IPS-NIHi7 (cell line): ENCODE measurements at regions not wholly inside any gene's neighbourhood (a gene's known extent, or its start where the extent isn't known, plus 50 kb on each side); places are given as distances from the start of the nearest gene placed in this dataset.

Source experiments
- DNase-seq: peaks from one replicate; pipeline ENCODE4 v3.0.0; 2012; ENCODE audit warnings: mixed read lengths; ENCODE audit errors: extremely low spot score

DNA sequence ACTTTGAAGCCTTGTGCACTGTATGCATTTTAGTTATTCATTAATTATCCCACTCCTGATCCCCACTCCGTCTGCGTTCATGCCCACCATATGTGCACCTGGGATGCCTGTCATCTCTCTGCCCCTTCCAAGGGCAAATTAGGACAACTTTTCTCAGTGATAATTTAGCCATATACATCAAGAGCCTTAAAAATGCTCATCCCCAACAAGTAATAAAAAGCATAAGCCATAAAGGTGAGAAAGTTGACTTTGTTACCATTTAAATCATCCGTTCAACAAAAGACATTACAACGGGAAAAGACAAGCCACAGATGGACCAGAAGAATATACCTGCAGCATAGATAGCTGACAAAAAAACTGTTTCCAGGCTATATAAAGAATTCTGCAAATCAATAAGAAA lies 131.4 kb upstream of the LINGO1 start:
- DNase-seq = no peak

DNA sequence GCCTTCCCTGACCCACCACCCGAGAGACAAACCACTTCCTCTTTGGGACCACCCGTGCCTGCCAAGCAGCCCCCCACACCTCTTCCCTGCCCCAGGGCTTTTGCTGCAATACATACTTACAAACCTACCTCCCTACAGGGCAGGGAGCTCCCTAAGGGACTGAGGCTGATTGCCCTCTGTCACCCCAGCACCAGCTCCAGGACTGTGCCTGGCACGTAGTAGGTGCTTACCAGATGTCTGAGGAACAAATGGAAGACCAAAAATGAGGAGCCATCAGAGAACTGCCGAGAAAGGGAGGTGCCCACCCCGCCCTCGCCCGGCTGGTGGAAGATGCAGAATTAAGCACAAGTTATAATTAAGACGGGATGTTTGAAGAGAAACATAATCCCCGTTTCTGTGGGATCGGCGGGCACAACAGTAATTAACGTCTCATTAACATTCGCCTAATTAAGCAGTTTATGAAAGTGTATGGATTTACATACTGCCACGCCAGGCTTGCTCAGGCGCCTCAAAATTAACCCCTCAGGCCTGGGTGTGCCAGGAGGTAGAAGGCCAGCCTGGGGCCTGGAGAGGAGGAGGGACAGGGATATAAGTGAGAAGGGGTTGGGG lies 130.1 kb upstream of the LINGO1 start:
- no peak for DNase-seq

- no peak for DNase-seq
These were observed 127.3 kb upstream of the LINGO1 start for GRCh38 chr15:77759896-77760592.

GRCh38 chr15:77753939-77754338 lies 121.2 kb upstream of the LINGO1 start:
- no peak for DNase-seq

- peak; percentile 86 for DNase-seq
These were observed 120.7 kb upstream of the LINGO1 start for GRCh38 chr15:77753281-77753873.

DNA sequence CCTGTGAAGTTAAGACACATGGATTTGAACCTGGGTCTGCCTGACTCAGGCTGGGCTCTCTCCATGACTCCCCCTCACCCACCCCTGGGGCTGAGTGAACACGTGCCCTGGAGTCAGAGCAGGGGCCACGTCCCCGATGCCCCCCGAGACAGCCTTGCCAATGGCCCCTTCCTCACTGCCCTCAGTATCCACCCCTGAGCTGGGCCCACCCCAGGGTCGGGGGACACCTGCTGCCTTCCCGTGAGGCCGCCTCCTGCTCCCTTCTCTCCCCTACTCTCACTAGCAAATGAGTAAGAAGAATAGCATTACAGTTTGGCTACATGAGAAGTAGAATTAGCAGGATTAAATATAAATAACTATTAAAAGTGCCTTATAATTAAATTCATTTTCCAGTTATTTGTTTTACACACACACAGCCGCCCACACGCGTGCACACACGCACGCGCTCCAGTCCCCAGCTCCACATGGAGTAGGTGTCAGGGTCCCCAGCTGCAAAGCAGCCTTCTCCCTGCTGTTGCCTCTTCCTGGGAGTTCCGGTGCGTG lies 117.4 kb upstream of the LINGO1 start:
- no peak for DNase-seq

- peak; percentile 71 for DNase-seq
These were observed 116.7 kb upstream of the LINGO1 start for GRCh38 chr15:77749236-77749997.

- DNase-seq = no peak
These were observed 115.7 kb upstream of the LINGO1 start for GRCh38 chr15:77748078-77749064.

DNA sequence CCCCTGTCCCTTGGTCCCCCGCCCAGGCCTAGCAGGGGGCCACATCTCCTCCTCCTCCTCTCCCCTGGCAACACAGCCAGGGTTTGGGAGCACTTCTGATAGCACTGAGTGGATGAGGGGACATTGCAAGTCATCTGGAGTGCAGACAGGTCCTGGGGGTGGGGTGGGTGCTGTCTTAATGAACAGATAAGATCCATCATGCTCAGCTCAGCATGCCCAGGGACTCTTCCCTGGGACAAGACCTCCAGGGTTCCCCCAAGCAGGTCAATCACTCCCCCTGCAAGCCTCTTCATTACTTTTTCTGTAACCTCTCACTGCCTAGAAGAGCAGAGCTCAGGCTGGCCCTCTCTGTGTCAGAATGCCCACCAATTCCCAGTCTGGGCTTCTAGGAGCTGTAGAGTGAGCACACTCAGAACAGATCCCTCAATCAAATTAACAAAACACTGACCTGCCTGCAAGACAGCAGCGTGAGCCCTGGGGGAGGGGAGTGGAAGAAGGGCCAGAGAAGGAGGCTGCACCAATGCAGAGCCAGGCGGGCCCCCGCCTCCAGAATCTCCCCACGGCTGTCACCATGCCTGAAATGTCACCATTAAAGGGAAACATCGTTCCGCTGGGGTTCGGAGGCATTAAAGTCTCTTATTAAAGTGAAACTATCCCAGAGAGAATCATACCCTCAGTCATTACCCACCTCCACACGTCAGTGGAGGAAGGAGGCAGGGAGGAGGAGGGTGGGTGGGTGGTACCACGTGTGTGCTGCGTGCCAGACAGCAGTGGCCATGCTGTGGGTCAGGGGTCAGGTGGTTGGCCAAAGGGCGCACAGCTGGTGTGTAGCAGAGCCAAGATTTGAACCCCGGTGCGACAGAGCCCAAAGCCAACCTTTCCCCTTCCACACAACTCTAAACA lies 114.7 kb upstream of the LINGO1 start:
- DNase-seq = no peak

DNA sequence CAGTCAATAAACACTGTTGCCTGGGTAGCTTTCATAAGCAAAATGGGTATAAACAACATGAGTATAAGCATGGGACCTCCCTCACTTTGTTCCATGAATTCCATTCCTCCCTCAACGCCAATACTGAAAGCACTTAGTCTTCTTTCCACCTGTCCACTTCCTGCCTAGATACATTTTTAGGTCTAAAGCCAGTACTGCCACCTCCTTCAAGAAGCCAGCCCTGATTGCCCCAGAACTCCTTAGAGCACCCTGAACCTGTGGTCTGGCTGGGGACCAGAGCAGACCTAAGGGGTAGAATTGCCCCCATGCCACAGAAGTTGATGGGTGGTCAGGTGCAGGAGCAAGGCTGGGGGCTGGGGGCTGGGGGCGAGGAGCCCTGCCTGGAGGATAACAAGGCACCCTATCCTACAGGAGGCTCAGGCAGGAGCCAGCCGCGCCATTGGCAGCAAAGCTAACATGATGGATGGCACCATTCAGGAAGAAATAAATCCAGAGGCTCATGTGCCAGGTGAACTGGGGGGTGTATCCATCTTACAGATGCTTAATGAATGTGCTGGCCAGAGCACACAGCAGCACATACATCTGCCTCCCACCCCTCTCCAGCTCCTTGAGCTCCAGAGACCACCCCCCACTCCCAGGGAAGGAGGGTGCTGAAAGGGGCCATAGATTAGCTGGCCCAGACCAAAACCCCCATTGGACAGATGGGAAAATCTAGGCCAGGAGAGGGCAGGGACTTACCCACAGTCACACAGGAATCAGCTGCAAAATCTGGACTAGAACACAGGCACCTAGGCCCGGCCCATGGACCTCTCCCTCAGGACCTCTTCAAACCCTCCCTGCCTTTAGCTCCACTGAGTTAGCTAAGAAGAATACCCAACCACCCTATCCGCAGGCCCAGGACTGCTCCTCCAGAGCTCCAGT lies 113.8 kb upstream of the LINGO1 start:
- DNase-seq = no peak

DNA sequence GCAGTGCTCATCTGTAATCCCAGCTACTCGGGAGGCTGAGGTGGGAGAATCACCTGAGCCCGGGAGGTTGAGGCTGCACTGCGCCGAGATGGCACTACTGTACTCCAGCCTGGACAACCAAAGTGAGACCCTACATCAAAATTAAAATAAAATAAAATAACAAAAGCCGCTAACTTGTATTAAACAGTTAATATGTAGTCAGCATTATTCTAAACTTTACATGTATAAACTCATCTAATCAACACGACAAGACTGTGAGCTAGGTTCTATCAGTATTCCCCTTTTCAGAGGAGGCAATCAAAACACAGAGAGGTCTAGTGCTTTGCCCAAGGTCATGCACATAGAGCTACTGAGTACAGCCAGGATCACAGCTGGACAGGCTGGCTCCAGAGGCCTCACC lies 111.7 kb upstream of the LINGO1 start:
- no peak for DNase-seq

DNA sequence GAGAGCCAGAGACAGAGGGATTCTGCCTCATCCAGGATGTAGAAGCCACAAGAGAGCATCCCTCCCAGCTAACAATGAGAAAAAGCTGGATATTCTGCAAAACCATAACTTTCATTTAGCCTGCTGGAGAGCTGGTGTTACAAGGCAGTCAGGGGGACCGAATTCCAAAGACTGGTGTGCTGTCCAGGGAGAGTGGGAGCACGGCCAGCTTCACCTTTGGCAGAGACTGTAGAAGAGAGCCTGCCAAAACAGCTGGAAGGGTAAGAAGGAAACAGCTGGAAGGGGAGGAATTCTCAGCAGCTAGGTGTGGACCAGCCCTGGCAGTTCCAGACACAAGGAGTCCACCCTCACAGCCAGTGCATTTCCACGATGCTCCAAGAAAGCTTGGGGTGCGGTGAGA lies 109.9 kb upstream of the LINGO1 start:
- no peak for DNase-seq

- DNase-seq = no peak
These were observed 109.4 kb upstream of the LINGO1 start for GRCh38 chr15:77742127-77742526.

- no peak for DNase-seq
These were observed 108.4 kb upstream of the LINGO1 start for GRCh38 chr15:77741106-77741505.

DNA sequence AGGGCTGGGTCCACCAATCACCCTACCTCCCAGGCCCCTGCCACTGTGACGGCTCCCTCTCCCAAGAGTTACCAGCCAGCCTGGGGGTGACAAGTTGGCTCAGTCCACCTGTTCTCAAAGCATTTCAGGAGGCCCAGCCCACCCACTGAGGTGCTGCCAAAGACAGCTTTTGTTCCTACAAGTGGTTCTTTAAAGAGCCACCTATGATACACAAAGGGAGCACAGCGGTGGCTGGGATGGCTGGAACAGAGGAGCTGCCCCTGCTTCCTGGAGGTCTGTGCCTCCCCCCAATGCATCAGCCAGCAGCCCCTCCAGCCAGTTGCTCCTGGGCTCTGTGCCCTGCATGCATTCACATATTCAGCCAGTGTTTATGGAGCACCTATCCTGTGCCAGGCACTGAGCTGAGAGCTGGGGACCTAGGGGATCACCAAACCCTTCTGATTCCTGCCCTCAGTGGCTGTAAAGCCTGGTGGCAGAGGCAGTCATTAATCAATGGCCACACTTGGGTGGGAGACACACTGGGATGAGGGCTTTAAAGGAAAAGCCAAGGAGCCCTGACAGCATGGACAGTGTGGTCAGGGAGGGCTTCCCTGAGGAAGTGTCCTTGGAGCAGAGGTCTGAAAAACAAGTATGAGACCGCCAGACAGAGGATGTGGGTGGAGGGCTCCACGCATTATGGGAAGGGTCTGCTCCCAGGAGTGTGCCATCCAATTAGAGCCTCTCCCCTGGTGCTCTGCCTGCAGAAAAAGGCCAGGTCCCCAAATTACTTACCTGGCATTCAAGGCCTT lies 107.1 kb upstream of the LINGO1 start:
- peak; percentile 61 for DNase-seq

DNA sequence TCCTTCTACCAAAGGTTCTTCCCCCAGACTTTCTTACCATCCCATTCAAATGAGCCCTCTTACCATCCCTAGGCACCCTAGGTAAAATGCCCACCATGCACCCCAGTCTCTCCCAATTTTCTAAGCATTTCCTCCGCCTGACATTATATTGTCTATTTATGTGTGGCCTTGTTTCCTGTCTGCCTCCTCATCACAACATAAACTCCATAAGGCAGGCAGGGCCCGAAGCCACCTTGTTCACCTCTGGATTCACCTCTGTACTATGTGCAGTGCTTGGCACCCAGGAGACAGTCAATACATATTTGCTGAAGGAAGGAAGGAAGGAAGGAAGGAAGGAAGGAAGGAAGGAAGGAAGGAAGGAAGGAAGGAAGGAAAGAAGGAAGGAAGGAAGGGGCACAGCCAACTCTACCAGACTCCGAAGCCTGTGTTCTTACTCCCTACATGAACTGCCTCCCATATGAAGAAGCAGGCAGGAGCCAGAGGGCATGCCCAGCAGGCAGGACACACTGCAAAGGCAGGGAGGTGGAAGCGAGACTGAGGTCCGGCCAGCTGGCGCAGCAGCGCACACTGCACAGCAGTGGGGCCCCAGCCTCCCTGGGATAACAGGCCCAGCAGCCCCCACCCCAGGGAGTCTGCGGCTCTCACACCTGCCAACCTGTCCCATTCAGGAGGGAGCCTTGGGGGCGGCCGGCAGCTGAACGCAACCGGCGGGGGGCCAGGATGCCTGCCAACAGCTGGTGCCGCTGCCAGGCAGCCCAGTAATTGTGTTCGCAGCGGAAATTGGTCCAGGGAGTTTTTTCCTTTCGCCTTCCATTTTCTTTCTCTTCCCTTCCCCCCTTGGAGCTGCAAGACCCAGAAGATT lies 106.0 kb upstream of the LINGO1 start:
- no peak for DNase-seq

DNA sequence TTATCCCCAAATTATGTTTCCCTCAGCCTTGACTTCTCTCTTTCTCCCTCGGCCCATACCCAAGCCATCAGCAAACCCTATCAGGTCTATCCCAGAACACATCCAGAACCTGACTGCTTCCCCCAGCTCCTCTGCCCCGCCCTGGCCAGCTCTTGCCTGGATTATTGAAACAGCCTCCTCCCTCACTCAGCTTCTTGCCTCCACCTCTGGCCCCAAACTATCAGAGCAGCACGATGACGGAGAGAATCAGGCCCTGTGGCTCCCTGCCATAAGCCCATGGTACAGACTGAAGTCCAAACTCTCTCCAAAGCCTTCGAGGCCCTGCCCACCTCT lies 105.3 kb upstream of the LINGO1 start:
- DNase-seq = no peak
